ENCODE measurements at regions not wholly inside any gene's neighbourhood (a gene's known extent, or its start where the extent isn't known, plus 50 kb on each side); places are given as distances from the start of the nearest gene placed in this dataset.
"Not testable (repeated sequence)": the region's sequence is repeated elsewhere in the genome, so short reads cannot be mapped to it uniquely, and the experiment has no call there.

DNA sequence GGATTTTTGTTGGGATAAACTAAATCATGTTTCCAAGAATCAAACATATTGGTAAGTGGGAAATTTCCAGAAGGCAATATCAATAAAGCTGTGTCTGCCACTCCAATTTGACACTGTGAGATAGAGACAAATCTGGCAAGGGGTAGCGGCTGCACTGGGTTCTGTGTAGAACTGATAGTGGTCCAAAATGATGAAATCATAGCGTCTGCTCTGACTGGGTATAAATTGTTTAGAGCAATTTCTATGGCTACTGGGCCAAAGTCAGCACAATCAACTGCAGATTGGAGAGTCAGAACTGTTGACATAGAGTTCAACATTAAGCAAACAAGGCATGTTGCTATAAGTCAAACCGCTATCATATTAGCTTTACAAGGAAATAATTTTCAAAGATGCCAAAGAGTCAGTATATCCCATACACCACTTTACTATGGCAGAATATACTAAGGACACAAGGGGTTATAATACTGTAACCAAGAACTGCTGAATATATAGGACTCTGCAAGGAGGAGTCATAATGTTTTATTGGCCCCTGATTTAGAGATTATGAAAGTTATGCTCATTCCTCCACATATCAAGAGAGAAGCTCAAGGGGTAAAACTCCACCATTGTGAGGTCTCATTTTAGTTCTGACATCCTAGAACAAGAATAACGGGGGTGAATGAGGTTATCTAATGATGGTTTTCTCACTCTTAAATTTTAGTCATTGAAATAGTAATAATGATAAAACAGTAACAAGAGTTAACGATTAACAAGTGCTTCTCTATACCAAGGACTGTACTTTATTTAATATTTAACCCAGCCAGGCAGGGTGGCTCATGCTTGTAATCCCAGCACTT is 309.7 kb upstream of the GADL1 start:
- Histone ChIP-seq H3K4me3 (ENCODE audit: low read depth, low read length) (no peak overlapping the region), H3K4me1 (ENCODE audit: insufficient read depth) (no peaks in the 10 kb centered on the region), H3K36me3 (ENCODE audit: insufficient read depth) (no peaks in the 10 kb centered on the region), H3K27ac (ENCODE audit: low read depth) (no peak overlapping the region)
- 79% methylated on average over 5 of the region's 5 CpGs for WGBS
- DNase-seq (ENCODE audit: extremely low spot score) = no peak

DNA sequence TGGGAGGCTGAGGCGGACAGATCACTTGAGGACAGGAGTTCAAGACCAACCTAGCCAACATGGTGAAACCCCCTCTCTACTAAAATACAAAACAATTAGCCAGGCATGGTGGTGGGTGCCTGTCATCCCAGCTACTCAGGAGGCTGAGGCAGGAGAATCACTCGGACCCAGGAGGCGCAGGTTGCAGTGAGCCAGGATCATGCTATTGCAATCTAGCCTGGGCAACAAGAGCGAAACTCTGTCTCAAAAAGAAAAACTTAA is 310.3 kb upstream of the GADL1 start:
- not testable (repeated sequence) for H3K4me1 ChIP-seq (ENCODE audit: insufficient read depth); H3K36me3 ChIP-seq (ENCODE audit: insufficient read depth); H3K27ac ChIP-seq (ENCODE audit: low read depth); DNase-seq (ENCODE audit: extremely low spot score); H3K4me3 ChIP-seq (ENCODE audit: low read depth, low read length)
- over 99% methylated on average over 4 of the region's 4 CpGs for WGBS

DNA sequence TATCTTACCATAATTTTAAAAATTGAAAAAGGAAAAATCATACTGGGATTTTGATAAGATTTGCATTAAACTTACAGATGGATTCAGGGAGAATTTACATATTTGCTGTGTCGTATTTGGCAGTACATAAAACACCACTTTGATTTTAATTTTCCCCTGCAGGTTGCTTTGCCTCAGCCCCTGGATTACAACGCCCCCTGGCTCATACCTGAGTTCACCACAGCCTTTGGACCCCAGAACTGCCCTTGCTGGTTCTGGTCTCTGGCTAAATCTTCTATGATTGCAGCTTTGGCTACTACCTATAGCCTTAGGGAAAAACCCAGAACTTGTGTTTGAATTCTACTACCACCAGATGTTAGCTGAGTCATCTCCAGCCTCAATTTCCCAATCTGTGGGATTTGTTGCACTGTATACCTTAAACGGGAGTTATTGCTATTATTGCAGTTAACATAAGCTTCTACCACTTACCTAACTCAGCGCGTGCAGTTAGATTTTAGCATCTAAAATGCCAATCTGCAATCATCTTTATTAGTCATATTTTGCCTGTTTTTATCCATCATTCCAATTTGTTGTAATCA is 315.7 kb upstream of the GADL1 start:
- Histone ChIP-seq H3K36me3 (ENCODE audit: insufficient read depth) (no peaks in the 10 kb centered on the region), H3K27ac (ENCODE audit: low read depth) (no peak overlapping the region), H3K4me1 (ENCODE audit: insufficient read depth) (no peaks in the 10 kb centered on the region), H3K4me3 (ENCODE audit: low read depth, low read length) (no peak overlapping the region)
- WGBS = 86% methylated on average over 5 of the region's 5 CpGs
- no peak for DNase-seq (ENCODE audit: extremely low spot score)

DNA sequence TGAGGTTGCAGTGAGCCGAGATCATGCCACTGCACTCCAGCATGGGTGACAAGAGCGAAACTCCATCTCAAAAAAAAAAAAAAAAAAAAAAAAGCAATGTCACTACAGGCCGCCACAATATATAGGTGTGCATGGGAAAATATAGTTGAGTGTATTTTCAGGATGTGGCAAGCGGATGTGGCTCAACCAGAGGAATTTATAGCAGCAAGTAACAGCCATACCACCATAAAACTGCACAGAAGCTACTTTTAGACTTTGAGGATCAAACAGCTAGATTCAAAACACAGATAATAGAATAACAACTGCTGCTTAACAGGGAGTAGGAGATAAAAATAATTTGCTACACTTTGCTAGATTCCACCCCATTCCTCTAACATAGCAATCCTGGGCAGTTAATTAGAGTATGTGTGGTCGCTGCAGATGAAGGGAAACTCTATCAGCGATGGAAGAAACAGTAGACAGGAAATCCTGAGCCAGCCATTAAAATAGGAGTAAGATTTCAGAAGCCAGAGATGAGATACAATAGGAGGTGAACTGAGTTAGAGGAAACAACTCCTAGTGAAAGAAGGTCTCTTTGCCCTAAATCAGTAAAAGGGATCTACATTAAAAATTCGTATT is 318.7 kb upstream of the STT3B start:
- Histone ChIP-seq H3K4me3 (ENCODE audit: low read depth, low read length) (no peak overlapping the region), H3K4me1 (ENCODE audit: insufficient read depth) (no peaks in the 10 kb centered on the region), H3K27ac (ENCODE audit: low read depth) (no peak overlapping the region), H3K36me3 (ENCODE audit: insufficient read depth) (no peaks in the 10 kb centered on the region)
- WGBS = 78% methylated on average over 7 of the region's 7 CpGs
- DNase-seq (ENCODE audit: extremely low spot score) = no peak

DNA sequence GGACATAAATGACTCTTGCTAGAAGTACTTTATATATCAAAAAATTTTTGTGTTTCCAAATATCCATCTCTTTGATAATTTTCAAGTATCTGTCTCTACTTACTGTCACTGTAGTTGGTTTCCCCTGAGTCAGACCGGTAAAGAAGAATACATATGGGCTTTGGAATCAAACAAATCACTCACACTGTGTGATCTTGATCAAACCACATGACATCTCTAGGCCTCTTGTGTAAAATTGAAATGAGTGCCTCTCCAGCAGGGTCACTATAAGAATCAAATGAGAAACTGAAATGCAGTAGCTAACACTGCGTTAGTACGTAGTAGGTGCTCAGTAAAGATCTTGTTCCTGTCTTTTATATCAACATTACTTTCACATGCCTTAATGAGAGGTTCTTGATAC is 314.6 kb upstream of the STT3B start:
- Histone ChIP-seq H3K27ac (ENCODE audit: low read depth) (no peak overlapping the region), H3K4me1 (ENCODE audit: insufficient read depth) (no peaks in the 10 kb centered on the region), H3K4me3 (ENCODE audit: low read depth, low read length) (no peak overlapping the region), H3K36me3 (ENCODE audit: insufficient read depth) (no peaks in the 10 kb centered on the region)
- no peak for DNase-seq (ENCODE audit: extremely low spot score)
- WGBS = 93% methylated on average over 3 of the region's 3 CpGs

DNA sequence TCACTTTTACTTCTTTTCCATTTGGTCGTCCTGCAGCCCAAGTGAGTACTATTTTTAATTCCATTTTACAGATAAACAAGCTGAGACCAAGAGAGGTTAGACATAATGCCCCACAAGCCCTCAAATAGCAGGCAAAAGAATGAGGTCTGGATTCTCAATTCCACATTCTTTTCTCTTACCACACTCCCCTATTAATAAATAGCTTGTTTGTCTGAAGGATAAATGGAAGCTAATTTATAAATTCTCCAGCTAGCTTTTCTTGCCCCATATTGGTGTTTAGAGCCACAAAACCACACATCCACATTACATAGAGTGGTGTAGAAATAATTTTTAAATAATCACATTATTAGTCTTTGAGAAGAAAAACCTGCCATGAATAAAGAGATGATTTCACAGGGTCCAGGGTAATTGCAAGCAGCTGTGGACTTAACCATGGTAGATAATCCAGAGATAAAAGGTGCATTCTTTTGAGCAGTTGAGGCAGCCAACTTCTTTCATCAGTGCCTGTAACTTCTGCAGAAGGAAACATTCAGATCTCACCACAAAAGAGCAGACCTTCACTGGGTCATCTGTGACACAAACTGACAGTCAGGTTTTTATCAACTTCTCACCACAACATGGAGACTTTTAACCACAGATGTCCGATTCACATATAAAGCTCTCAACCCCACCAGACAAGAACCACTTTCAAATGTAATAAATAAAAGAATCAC is 313.4 kb upstream of the STT3B start:
- Histone ChIP-seq H3K36me3 (ENCODE audit: insufficient read depth) (no peaks in the 10 kb centered on the region), H3K4me3 (ENCODE audit: low read depth, low read length) (no peak overlapping the region), H3K27ac (ENCODE audit: low read depth) (no peak overlapping the region), H3K4me1 (ENCODE audit: insufficient read depth) (no peaks in the 10 kb centered on the region)
- no peak for DNase-seq (ENCODE audit: extremely low spot score)
- WGBS = 44% methylated on average over 2 of the region's 2 CpGs

DNA sequence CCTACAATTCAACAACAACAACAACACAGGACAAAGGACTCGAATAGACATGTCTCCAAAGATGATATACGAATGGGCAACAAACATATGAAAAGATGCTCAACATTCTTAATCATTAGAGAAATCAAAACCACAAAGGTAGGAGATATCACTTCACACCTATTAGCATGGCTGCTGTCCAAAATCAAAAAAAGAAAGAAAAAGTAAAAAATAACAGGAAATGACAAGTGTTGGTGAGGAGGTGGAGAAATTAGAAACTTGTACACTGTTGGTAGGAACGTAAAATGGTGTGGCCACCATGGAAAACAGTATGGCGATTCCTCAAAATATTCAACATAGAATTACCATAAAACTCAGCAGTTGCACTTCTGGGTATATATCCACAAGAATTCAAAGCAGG is 312.3 kb upstream of the STT3B start:
- no peaks in the 10 kb centered on the region for H3K4me1 ChIP-seq (ENCODE audit: insufficient read depth)
- no peaks in the 10 kb centered on the region for H3K36me3 ChIP-seq (ENCODE audit: insufficient read depth)
- DNase-seq (ENCODE audit: extremely low spot score) = no peak
- no peak overlapping the region for H3K27ac ChIP-seq (ENCODE audit: low read depth)
- 96% methylated on average over 4 of the region's 4 CpGs for WGBS
- no peak overlapping the region for H3K4me3 ChIP-seq (ENCODE audit: low read depth, low read length)

DNA sequence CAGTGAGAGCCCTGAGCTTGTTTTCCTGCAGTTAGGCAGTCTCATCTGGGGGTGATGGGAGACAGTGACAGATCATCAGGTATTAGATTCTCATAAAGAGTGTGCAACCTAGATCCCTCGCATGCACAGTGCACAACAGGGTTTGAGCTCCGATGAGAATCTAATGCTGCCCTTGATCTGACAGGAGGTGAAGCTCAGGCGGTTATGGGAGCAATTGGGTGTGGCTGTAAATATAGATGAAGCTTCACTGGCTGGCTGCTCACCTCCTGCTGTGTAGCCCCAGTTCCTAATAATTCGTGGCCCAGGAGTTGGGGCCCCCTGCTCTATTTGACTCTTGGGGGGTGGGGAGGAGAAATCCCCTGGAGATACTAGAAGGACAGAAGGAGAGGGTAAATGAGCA is 309.4 kb upstream of the STT3B start:
- Histone ChIP-seq H3K4me1 (ENCODE audit: insufficient read depth) (no peaks in the 10 kb centered on the region), H3K27ac (ENCODE audit: low read depth) (no peak overlapping the region), H3K36me3 (ENCODE audit: insufficient read depth) (no peaks in the 10 kb centered on the region), H3K4me3 (ENCODE audit: low read depth, low read length) (no peak overlapping the region)
- WGBS = 75% methylated on average over 4 of the region's 4 CpGs
- DNase-seq (ENCODE audit: extremely low spot score) = no peak

DNA sequence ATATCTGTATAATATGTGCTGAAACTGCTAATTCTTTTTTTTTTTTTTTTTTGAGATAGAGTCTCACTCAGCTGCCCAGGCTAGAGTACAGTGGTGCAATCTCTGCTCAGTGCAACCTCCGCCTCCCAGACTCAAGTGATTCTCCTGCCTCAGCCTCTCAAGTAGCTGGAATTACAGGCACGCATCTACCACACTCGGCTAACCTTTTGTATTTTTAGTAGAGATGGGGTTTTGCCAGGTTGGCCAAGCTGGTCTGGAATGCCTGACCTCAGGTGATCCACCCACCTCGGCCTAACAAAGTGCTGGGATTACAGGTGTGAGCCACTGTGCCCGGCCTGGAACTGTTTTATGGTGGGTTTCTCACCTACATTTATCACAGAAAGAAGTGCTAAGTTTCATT is 307.8 kb upstream of the STT3B start:
- Histone ChIP-seq H3K27ac (ENCODE audit: low read depth) (no peak overlapping the region), H3K4me3 (ENCODE audit: low read depth, low read length) (no peak overlapping the region), H3K4me1 (ENCODE audit: insufficient read depth) (no peaks in the 10 kb centered on the region), H3K36me3 (ENCODE audit: insufficient read depth) (no peaks in the 10 kb centered on the region)
- 97% methylated on average over 5 of the region's 5 CpGs for WGBS
- no peak for DNase-seq (ENCODE audit: extremely low spot score)

DNA sequence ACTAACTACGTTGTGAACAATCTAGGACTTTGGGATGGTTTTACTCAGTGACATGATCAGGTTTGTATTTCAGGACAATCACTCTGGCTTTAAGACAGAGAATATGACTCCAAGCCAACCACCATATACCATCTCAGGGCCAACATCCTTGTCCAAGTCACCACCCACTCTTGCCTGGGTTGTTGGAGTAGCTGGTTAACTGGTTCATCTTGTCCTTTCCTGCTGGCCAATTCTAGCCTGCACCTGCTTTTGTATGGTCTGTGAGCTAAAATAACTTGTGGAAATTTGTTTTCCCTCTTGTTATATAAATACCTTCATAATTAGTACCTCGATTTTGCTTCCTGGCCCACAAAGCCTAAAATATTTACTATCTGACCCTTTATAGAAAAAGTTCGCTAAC is 306.8 kb upstream of the STT3B start:
- 81% methylated on average over 3 of the region's 3 CpGs for WGBS
- H3K4me1 ChIP-seq (ENCODE audit: insufficient read depth) = no peaks in the 10 kb centered on the region
- no peak overlapping the region for H3K27ac ChIP-seq (ENCODE audit: low read depth)
- no peak overlapping the region for H3K4me3 ChIP-seq (ENCODE audit: low read depth, low read length)
- no peak for DNase-seq (ENCODE audit: extremely low spot score)
- no peaks in the 10 kb centered on the region for H3K36me3 ChIP-seq (ENCODE audit: insufficient read depth)

DNA sequence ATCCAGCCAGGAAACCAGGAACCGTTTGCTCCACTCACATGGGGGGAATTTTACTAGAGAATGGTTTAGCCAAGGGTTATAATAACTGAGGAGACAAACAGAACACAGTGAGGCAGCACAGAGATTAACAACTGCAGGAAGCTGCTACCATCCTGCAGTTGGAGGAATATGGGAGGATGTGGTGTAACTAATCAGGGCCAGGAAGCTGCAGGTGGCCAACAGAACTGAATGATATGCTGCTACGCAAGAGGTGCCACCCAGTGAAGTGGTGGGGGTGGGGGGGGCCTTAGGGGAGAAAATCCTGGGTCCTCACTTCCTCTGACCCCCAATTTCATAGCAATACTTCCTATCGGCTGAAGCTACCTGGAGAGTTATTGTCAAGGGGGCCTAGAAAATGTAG is 306.4 kb upstream of the STT3B start:
- 76% methylated on average over 3 of the region's 3 CpGs for WGBS
- Histone ChIP-seq H3K36me3 (ENCODE audit: insufficient read depth) (no peaks in the 10 kb centered on the region), H3K4me3 (ENCODE audit: low read depth, low read length) (no peak overlapping the region), H3K4me1 (ENCODE audit: insufficient read depth) (no peaks in the 10 kb centered on the region), H3K27ac (ENCODE audit: low read depth) (no peak overlapping the region)
- DNase-seq (ENCODE audit: extremely low spot score) = no peak

DNA sequence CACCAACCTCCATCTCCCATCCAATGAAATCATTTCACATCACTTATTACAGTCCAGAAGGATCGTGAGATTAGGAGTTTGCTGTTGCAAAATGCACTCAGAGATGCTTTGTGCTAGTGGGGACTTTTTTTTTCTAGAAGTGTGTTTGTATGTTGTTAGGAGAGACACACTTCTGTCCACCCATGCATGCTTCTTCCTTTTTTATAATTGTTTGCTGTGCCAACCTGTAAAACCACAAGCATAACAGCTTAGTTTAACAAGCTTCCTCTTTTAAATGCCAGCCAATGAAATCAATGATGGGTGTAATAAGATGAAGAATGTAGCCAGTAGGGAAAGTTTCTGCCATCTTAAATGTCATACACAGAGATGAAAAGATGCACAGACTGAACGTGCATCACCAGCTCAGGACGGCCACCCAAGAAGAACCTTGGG is 305.6 kb upstream of the STT3B start:
- Histone ChIP-seq H3K4me1 (ENCODE audit: insufficient read depth) (no peaks in the 10 kb centered on the region), H3K4me3 (ENCODE audit: low read depth, low read length) (no peak overlapping the region), H3K27ac (ENCODE audit: low read depth) (no peak overlapping the region), H3K36me3 (ENCODE audit: insufficient read depth) (no peaks in the 10 kb centered on the region)
- DNase-seq (ENCODE audit: extremely low spot score) = no peak
- 39% methylated on average over 3 of the region's 3 CpGs for WGBS

DNA sequence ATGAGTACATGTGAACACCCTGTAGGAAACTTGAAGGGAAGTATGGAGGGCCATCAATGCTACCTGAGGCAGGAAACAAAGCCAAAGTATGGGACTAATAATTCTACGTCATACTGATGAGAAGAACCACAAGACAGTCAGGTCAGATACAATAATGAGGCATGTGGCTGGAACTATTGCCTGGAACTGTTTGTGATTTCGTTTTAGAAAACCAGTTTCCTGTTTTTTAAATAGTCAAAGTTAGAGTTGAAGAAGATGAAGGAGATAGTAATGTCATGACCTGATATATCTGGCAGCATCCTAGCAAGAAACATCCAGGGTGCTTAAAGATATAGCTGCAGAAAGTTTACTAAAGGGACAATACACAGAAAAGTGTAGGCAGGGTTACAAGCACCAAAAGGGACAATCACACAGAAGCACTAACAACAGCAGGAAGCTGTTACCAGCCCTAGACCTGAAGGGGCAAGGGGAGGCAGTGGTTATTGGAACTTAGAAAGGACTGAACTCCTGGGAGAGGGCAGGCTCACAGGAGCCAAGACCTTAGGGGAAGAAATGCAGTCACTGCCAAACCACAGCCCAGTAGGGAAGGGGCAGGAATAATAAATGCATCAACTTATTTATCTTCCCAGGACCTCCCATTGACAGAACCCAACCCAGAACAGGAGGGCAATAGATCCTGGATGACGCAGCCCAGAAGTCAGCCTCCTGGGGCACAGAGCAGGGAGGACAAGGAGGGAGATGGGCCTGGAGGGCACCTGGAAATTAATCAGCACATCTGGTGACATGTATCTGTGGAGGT is 302.1 kb upstream of the STT3B start:
- Histone ChIP-seq H3K4me3 (ENCODE audit: low read depth, low read length) (no peak overlapping the region), H3K36me3 (ENCODE audit: insufficient read depth) (no peaks in the 10 kb centered on the region), H3K27ac (ENCODE audit: low read depth) (no peak overlapping the region), H3K4me1 (ENCODE audit: insufficient read depth) (no peaks in the 10 kb centered on the region)
- no peak for DNase-seq (ENCODE audit: extremely low spot score)
- WGBS = 68% methylated on average over 3 of the region's 3 CpGs
